ENCODE measurements at regions not wholly inside any gene's neighbourhood (a gene's known extent, or its start where the extent isn't known, plus 50 kb on each side); places are given as distances from the start of the nearest gene placed in this dataset.

GRCh38 chr11:70650075-70650909 is 252.0 kb downstream of the CTTN start:
- peak; percentile 18 to 19 for DNase-seq (ENCODE audit: low read depth in 2 of 2)

- DNase-seq (ENCODE audit: low read depth in 2 of 2): no peak
These were observed 252.7 kb downstream of the CTTN start for GRCh38 chr11:70651031-70651430.

GRCh38 chr11:70654016-70654415 is 255.7 kb downstream of the CTTN start:
- no peak for DNase-seq (ENCODE audit: low read depth in 2 of 2)

GRCh38 chr11:70655816-70656215 is 257.5 kb downstream of the CTTN start:
- DNase-seq (ENCODE audit: low read depth in 2 of 2): no peak

GRCh38 chr11:70656252-70656651 is 257.9 kb downstream of the CTTN start:
- no peak for DNase-seq (ENCODE audit: low read depth in 2 of 2)

- DNase-seq (ENCODE audit: low read depth in 2 of 2): no peak
These were observed 261.9 kb downstream of the CTTN start for GRCh38 chr11:70660059-70660888.

- no peak for DNase-seq (ENCODE audit: low read depth in 2 of 2)
These were observed 262.5 kb downstream of the CTTN start for GRCh38 chr11:70660889-70661197.

- no peak for DNase-seq (ENCODE audit: low read depth in 2 of 2)
These were observed 263.6 kb downstream of the CTTN start for GRCh38 chr11:70661761-70662501.

- DNase-seq (ENCODE audit: low read depth in 2 of 2): no peak
These were observed 264.4 kb downstream of the CTTN start for GRCh38 chr11:70662691-70663098.

- DNase-seq (ENCODE audit: low read depth in 2 of 2): no peak
These were observed 265.5 kb downstream of the CTTN start for GRCh38 chr11:70663815-70664214.

GRCh38 chr11:70666311-70666710 is 268.0 kb downstream of the CTTN start:
- DNase-seq (ENCODE audit: low read depth in 2 of 2): no peak

- no peak for DNase-seq (ENCODE audit: low read depth in 2 of 2)
These were observed 269.4 kb downstream of the CTTN start for GRCh38 chr11:70667767-70668166.

- no peak for DNase-seq (ENCODE audit: low read depth in 2 of 2)
These were observed 270.2 kb downstream of the CTTN start for GRCh38 chr11:70668204-70669202.

- no peak for DNase-seq (ENCODE audit: low read depth in 2 of 2)
These were observed 271.0 kb downstream of the CTTN start for GRCh38 chr11:70669281-70669680.

- DNase-seq (ENCODE audit: low read depth in 2 of 2): no peak
These were observed 271.7 kb downstream of the CTTN start for GRCh38 chr11:70669871-70670675.

- no peak for DNase-seq (ENCODE audit: low read depth in 2 of 2)
These were observed 272.3 kb downstream of the CTTN start for GRCh38 chr11:70670676-70671034.

- no peak for DNase-seq (ENCODE audit: low read depth in 2 of 2)
These were observed 272.8 kb downstream of the CTTN start for GRCh38 chr11:70671083-70671482.

- no peak for DNase-seq (ENCODE audit: low read depth in 2 of 2)
These were observed 273.3 kb downstream of the CTTN start for GRCh38 chr11:70671611-70672010.

- no peak for DNase-seq (ENCODE audit: low read depth in 2 of 2)
These were observed 274.8 kb downstream of the CTTN start for GRCh38 chr11:70672991-70673653.

- no peak for DNase-seq (ENCODE audit: low read depth in 2 of 2)
These were observed 276.3 kb downstream of the CTTN start for GRCh38 chr11:70674605-70675004.
